SK-N-SH (cell line): ENCODE measurements at regions not wholly inside any gene's neighbourhood (a gene's known extent, or its start where the extent isn't known, plus 50 kb on each side); places are given as distances from the start of the nearest gene placed in this dataset.
"Not testable (repeated sequence)": the region's sequence is repeated elsewhere in the genome, so short reads cannot be mapped to it uniquely, and the experiment has no call there.

Source experiments
- CTCF ChIP-seq: fragments of 200-600 bp; sonication (generic); IDR thresholded peaks from 2 replicates; pipeline ENCODE4 v1.6.1; 2017; ENCODE audit warnings: antibody characterized with exemption, mild to moderate bottlenecking, moderate library complexity
- PBX3 ChIP-seq: IDR thresholded peaks from 2 replicates; pipeline ENCODE4; 2012

- TF ChIP-seq PBX3, CTCF: not testable (repeated sequence)
Observed at GRCh38 chr9:80747056-80747455, 942.3 kb downstream of the TLE1 start.
